LoVo (cell line): ENCODE measurements at regions not wholly inside any gene's neighbourhood (a gene's known extent, or its start where the extent isn't known, plus 50 kb on each side); places are given as distances from the start of the nearest gene placed in this dataset.

Source experiments
- DNase-seq: peaks from one replicate; pipeline ENCODE4 v3.0.0-alpha.2; 2016; ENCODE audit warnings: low spot score

- DNase-seq, result no peak
These were observed 77.4 kb upstream of the DOCK9 start for GRCh38 chr13:99055281-99055680.

DNA sequence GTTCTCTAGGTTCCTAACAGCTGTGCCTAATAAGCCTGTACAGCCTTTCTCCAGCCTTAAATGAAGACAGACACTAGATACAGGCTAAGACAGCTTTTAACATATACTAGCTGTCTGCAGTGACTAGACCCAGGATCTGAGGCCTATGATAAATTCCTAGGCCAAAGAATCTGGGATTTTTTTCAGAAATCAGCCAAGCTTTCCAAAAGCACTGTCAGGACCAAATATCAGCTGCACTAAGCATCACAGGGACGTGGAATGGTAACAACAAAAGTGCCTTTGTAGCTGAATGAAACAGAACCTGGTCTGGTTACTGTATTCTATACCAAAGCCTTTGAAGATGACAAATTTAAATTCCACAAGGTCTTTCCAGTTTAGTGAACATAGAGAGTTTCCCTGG is 77.9 kb upstream of the DOCK9 start:
- no peak for DNase-seq

DNA sequence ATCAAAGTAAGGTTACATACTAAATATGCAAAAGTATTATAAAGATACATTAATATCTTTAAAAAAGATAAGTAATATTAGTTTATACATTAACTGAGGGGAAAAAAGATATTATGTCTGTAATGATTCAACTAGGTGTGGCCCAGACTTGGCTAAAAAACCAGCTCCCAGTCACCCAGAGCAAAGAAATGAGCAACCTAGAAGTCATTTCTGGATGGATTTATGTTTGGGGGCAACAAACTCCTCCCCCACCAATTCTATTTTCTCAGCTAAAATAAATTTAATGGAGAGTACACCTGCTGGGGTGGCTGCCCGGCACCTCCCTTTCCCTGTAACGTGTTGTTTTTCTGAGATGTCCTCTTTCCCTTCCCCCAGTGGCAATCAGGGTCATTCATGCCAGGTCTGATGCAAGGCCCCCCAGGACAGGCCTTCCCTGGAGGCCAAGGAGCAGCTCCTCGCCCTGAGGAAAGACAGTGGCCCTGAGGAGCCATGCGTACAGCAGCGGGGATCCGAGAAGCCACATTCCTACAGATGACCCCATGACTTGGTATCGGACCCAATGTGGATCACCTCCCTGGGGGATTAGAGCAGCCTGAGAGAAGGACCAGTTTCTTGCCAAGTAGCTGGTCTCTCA is 78.6 kb upstream of the DOCK9 start:
- DNase-seq, result no peak

- DNase-seq, result no peak
These were observed 79.6 kb upstream of the DOCK9 start for GRCh38 chr13:99057310-99057975.

GRCh38 chr13:99058527-99059495 is 80.9 kb upstream of the DOCK9 start:
- DNase-seq, result no peak

GRCh38 chr13:99059498-99060075 is 81.7 kb upstream of the DOCK9 start:
- no peak for DNase-seq

- DNase-seq, result no peak
These were observed 83.5 kb upstream of the DOCK9 start for GRCh38 chr13:99061411-99061810.

- no peak for DNase-seq
These were observed 84.7 kb upstream of the DOCK9 start for GRCh38 chr13:99062593-99062992.

GRCh38 chr13:99063178-99063577 is 85.3 kb upstream of the DOCK9 start:
- no peak for DNase-seq

DNA sequence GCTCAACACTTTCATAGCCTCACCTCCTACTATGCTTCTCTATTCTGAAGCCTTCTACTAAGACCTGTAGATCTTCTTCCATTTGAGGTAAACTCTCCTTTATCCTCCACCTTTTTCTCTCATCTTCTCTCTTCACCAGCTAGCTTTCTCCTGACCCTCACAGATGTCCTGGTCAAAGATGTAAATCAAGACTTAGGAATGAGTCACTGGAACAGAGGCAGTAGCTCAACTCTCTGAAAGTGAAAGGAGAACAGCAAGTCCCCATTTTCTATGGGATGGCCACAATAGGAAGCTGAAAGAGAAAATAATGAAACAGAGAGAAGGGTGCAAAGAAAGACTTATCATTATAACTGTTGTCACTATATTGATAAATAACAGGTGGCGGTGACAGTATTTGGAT is 86.1 kb upstream of the DOCK9 start:
- no peak for DNase-seq

- DNase-seq, result no peak
These were observed 86.9 kb upstream of the DOCK9 start for GRCh38 chr13:99064624-99065234.

- no peak for DNase-seq
These were observed 87.6 kb upstream of the DOCK9 start for GRCh38 chr13:99065235-99066015.

DNA sequence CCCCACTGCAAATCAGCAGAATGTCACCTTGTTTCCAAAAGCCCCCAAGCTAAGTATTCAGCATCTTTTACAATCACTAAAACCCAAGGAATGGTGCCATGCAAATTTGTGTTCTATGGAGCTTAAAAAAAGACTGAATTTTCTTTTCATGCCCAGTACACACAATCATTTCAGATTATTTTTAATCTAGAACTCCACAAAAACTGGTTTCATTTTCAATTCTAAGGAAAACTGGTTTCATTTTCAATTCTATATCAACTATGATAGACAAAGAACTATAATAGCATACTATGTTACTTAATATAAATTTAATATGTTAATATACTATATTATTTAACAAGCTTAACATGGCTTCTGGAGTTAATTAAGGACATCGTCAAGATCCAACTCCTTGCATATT is 88.4 kb upstream of the DOCK9 start:
- no peak for DNase-seq

- peak; percentile 10 for DNase-seq
These were observed 89.5 kb upstream of the DOCK9 start for GRCh38 chr13:99067159-99067985.

- no peak for DNase-seq
These were observed 93.3 kb upstream of the DOCK9 start for GRCh38 chr13:99071211-99071610.

- DNase-seq, result no peak
These were observed 93.8 kb upstream of the DOCK9 start for GRCh38 chr13:99071666-99072065.

- no peak for DNase-seq
These were observed 94.5 kb upstream of the DOCK9 start for GRCh38 chr13:99072356-99072755.

DNA sequence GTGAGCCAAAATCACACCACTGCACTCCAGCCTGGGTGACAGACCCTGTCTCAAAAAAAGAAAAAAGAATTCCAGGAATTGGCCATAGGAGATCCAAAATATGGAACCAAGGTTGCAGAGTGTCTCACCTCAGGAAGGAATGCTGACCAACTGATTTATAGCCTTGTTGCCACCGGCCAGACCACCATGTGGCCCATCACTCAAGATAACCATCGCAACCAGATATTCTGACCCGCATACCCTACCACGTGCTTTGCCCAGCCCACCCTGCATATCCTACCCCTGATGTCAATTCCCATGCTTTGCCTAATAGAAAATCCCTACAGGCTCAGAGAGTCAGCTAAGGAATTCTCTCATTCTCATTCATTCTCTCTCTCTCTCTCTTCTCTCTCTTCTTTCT is 95.1 kb upstream of the DOCK9 start:
- no peak for DNase-seq

DNA sequence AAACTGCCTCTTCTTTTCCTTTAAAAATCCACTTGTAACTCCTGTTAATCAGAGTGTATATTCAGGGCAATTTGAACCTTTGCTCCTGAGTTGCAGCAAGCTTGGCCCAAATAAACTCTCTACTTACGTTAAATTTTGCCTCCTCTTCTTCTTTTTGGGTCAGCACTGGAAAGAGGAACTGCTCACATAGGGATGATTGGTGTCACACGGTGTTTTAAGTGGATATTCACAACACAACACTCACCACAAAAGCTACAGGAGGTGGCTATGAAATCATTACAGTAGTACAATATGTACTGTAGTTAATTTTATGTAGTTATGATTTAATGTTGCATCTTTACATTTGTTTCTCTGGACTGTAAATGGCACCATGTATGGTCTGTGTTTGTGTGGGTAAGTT is 96.8 kb upstream of the DOCK9 start:
- no peak for DNase-seq
